ENCODE measurements at regions not wholly inside any gene's neighbourhood (a gene's known extent, or its start where the extent isn't known, plus 50 kb on each side); places are given as distances from the start of the nearest gene placed in this dataset.

- H3K36me3 Mint-ChIP-seq (ENCODE audit: insufficient read depth): peaks cover 3% of the 10 kb centered on the region
- DNase-seq (ENCODE audit: low spot score in 2 of 2): no peak
- ATAC-seq (replicated peaks; ENCODE audit: extremely low read depth, poor library complexity, severe bottlenecking): no peak
- H3K4me3 Mint-ChIP-seq: no peak overlapping the region
- H3K9me3 Mint-ChIP-seq: no peaks in the 10 kb centered on the region
- H3K4me1 Mint-ChIP-seq: peaks cover 15% of the 10 kb centered on the region
- H3K27me3 Mint-ChIP-seq: no peaks in the 10 kb centered on the region
- no peak overlapping the region for H3K27ac Mint-ChIP-seq (ENCODE audit: low read depth)
Observed at GRCh38 chr12:4134448-4135263, 138.9 kb upstream of the CCND2 start.

DNA sequence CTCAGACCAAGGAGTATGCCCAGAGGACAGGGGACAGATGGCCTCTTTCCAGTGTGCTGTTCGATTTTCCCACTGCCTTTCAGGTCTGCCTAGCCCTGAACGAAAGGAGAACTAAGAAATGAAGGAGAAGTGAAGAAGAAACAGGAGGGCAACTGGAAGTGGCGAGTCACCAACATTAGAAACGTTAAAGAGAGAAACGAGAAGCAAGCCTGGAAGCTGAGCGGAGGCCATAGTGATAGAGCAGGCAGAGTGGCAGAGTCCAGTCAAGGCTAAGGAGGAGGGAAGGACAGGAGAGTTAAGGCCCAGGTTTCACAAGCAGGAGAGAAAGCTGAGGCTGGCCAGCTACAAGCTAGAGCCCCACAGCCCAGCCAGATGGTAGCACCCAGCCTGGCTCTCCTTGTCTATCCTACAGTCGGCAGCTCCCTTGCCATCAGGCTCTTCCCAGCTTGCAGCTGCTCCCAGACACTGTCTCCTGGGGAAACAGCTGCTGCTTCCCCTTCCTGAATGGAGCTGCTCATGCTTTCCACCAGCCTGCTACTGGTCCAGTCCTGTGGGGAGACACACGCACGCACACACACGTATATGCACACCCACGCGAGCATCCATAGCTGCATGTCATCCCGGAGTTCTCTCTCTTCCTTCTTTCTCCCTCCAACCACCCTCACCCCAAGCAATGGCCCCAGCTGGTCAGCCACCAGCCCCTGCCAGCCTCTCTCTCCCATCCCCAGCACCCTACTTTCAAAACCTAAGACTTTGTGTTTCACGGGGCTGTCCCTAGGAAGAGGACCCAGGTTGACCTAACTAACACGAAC lies 139.7 kb upstream of the CCND2 start:
- peaks cover 15% of the 10 kb centered on the region for H3K4me1 Mint-ChIP-seq
- no peak overlapping the region for H3K4me3 Mint-ChIP-seq
- no peaks in the 10 kb centered on the region for H3K36me3 Mint-ChIP-seq (ENCODE audit: insufficient read depth)
- no peak for DNase-seq (ENCODE audit: low spot score in 2 of 2)
- ATAC-seq (replicated peaks; ENCODE audit: extremely low read depth, poor library complexity, severe bottlenecking): no peak
- H3K27me3 Mint-ChIP-seq: no peaks in the 10 kb centered on the region
- no peaks in the 10 kb centered on the region for H3K9me3 Mint-ChIP-seq
- no peak overlapping the region for H3K27ac Mint-ChIP-seq (ENCODE audit: low read depth)

DNA sequence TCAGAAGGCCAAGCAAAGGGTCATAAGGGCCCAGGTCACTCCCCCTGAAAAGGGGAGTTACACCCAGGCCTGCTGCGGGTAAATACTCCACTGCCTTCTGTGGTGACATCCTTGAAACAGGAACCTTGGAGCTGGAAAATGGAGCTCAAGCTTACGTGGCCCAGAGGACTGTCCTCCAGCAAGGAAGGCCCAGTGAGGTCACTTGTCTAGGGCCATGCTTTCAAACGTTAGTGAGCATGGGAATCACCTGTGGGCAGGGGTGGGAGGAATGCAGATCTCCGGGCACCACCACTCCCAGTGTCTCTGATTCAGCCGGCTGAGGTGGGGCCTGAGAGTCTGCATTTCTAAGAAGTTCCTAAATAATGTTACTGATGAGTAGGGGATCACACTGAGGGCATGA lies 140.5 kb upstream of the CCND2 start:
- ATAC-seq (replicated peaks; ENCODE audit: extremely low read depth, poor library complexity, severe bottlenecking): no peak
- DNase-seq (ENCODE audit: low spot score in 2 of 2): no peak
- H3K4me3 Mint-ChIP-seq: no peak overlapping the region
- no peaks in the 10 kb centered on the region for H3K27me3 Mint-ChIP-seq
- H3K9me3 Mint-ChIP-seq: no peaks in the 10 kb centered on the region
- H3K36me3 Mint-ChIP-seq (ENCODE audit: insufficient read depth): no peaks in the 10 kb centered on the region
- H3K27ac Mint-ChIP-seq (ENCODE audit: low read depth): no peak overlapping the region
- H3K4me1 Mint-ChIP-seq: peaks cover 15% of the 10 kb centered on the region

DNA sequence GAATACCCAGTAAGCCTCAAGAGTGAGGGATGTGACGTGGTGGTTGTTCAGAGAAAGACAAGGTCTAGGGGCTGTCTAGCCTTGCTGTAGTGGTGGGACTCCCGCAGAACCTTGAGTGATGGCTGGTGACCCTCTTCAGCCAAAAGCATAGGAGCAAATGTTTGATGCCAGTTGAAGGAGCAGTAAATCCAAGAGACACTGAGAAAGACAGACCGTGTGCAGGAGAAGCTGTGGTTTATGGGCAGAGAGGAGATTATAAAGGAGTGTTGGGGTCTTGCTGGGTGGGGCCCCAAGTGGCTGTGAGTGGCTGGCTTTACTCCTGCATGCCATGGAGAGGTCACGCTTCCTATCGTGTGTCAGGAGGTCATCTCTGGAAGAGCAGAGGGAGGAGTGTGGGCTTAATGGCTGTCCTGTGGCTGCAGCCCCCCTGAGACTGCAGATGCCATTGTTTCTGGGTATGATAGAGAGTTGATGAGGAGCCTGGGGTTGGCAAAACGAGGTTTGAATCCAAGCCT lies 152.0 kb upstream of the CCND2 start:
- Mint-ChIP-seq H3K4me1 (peaks cover 16% of the 10 kb centered on the region), H3K27ac (ENCODE audit: low read depth) (no peak overlapping the region)

GRCh38 chr12:4120316-4120917 lies 153.1 kb upstream of the CCND2 start:
- Mint-ChIP-seq H3K27me3 (peaks cover 29% of the 10 kb centered on the region), H3K9me3 (no peaks in the 10 kb centered on the region), H3K27ac (ENCODE audit: low read depth) (no peak overlapping the region), H3K4me1 (peaks cover 25% of the 10 kb centered on the region), H3K4me3 (no peak overlapping the region), H3K36me3 (ENCODE audit: insufficient read depth) (no peaks in the 10 kb centered on the region)
- DNase-seq (ENCODE audit: low spot score in 2 of 2): no peak
- ATAC-seq (replicated peaks; ENCODE audit: extremely low read depth, poor library complexity, severe bottlenecking): no peak

More for the DNA sequence above, 152.0 kb upstream of the CCND2 start:
- no peaks in the 10 kb centered on the region for H3K9me3 Mint-ChIP-seq
- H3K4me3 Mint-ChIP-seq: no peak overlapping the region
- no peak for ATAC-seq (replicated peaks; ENCODE audit: extremely low read depth, poor library complexity, severe bottlenecking)
- H3K27me3 Mint-ChIP-seq: peaks cover 21% of the 10 kb centered on the region
- H3K36me3 Mint-ChIP-seq (ENCODE audit: insufficient read depth): no peaks in the 10 kb centered on the region
- no peak for DNase-seq (ENCODE audit: low spot score in 2 of 2)

DNA sequence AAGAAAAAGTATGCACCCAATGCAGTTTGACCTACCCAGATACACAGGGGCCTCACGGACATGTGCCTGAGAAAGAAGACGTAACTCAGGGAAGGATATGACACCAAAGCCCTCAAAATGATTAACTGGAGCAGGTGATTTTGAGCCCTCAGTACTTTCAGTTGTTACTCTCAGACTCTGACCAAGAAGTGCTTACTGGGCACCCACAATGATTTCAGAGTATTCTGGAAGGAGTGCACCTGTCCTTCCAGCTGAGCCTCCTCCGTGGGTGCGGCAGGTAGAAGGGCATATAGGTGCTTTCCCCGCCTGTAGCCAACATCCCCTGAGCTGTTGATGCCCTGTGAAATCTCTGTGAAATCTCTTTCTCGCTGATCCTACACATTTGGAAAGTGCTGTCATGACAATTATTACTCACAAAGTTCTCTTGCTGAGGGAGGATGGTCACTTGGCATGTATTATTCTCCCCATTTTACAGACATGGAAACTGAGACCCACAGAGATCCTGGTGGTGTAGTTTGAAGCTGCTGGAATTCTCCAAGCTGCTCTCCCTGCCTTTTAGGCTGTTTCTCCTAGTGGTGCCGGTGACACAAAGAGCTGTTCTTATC lies 154.3 kb upstream of the CCND2 start:
- peaks cover 32% of the 10 kb centered on the region for H3K27me3 Mint-ChIP-seq
- peak overlapping the region; percentile 56 for H3K4me3 Mint-ChIP-seq
- peaks cover 34% of the 10 kb centered on the region for H3K4me1 Mint-ChIP-seq
- H3K27ac Mint-ChIP-seq (ENCODE audit: low read depth): peak overlapping the region; percentile 2
- DNase-seq (ENCODE audit: low spot score in 2 of 2) (no peak), ATAC-seq (replicated peaks; ENCODE audit: extremely low read depth, poor library complexity, severe bottlenecking) (no peak)
- no peaks in the 10 kb centered on the region for H3K9me3 Mint-ChIP-seq
- H3K36me3 Mint-ChIP-seq (ENCODE audit: insufficient read depth): no peaks in the 10 kb centered on the region

DNA sequence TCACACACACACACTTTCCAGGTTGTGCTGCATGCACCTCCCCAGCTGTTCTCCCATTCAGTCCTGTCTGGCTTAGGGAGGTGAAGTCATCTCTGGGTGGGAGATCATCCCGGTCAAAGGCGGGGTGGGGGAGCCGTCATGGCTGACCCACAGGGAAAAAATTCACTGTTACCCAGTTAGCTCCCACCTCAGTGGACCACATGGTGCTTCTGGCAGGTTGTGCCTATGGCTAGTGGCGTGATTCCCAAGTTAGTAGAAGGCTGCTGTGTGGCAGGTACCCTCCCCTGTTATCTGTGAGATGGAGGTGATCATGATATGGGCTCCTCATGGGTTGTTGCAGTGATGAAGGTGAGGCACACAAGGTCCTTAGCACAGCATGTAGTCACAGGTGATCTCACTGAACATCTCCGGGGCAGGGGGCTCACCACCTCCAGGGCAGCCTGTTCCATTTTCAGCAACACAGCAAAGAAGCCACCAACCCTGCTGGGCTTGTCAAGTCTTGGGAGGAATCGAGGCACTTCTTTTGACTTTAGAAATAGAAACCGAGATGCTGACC lies 154.9 kb upstream of the CCND2 start:
- Mint-ChIP-seq H3K4me1 (peaks cover 34% of the 10 kb centered on the region), H3K27ac (ENCODE audit: low read depth) (peak overlapping the region; percentile 2)

GRCh38 chr12:4118017-4118510 lies 155.5 kb upstream of the CCND2 start:
- H3K27me3 Mint-ChIP-seq: peaks cover 32% of the 10 kb centered on the region
- peaks cover 34% of the 10 kb centered on the region for H3K4me1 Mint-ChIP-seq
- peak; percentile 37 for ATAC-seq (replicated peaks; ENCODE audit: extremely low read depth, poor library complexity, severe bottlenecking)
- H3K27ac Mint-ChIP-seq (ENCODE audit: low read depth): peak overlapping the region; percentile 2
- DNase-seq (ENCODE audit: low spot score in 2 of 2): no peak
- H3K4me3 Mint-ChIP-seq: peak overlapping the region; percentile 56
- no peaks in the 10 kb centered on the region for H3K36me3 Mint-ChIP-seq (ENCODE audit: insufficient read depth)
- H3K9me3 Mint-ChIP-seq: no peaks in the 10 kb centered on the region

More for the DNA sequence above, 154.9 kb upstream of the CCND2 start:
- Mint-ChIP-seq H3K4me3 (peak overlapping the region; percentile 56), H3K36me3 (ENCODE audit: insufficient read depth) (no peaks in the 10 kb centered on the region), H3K27me3 (peaks cover 32% of the 10 kb centered on the region), H3K9me3 (no peaks in the 10 kb centered on the region)
- ATAC-seq (replicated peaks; ENCODE audit: extremely low read depth, poor library complexity, severe bottlenecking): no peak
- DNase-seq (ENCODE audit: low spot score in 2 of 2): no peak

DNA sequence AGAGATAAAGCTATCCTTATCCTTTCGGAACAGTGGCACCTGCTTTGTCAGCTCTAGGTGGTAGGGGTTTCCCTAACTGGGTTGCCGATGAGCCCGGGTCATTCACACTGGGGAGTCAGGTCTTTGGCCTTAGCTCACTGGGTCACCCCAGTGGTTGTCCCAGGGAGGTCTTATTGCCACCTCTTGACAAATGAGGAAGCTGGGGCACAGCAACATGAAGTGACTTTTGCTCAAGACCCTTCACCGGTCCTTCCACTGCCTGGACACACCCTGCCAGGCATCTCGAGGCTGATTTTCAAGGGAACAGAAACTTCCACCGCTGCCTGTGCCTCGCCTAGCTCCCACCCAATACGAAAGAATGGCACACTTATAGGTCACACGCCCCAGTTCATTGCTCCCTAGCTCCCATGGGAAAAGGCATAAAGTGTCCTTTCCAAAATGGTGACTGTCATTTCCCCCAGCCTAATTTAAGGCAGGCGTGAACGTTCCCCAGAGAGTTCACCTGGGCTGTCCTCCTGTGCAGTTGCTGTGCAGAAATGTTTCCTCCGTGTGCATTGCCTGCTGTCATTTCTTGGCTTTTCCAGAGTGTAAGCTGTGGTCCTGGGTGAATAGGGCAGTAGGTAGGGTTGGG lies 156.1 kb upstream of the CCND2 start:
- Mint-ChIP-seq H3K4me1 (peaks cover 34% of the 10 kb centered on the region), H3K9me3 (no peaks in the 10 kb centered on the region), H3K4me3 (peak overlapping the region; percentile 56), H3K27me3 (peaks cover 32% of the 10 kb centered on the region), H3K27ac (ENCODE audit: low read depth) (no peak overlapping the region), H3K36me3 (ENCODE audit: insufficient read depth) (no peaks in the 10 kb centered on the region)
- ATAC-seq (replicated peaks; ENCODE audit: extremely low read depth, poor library complexity, severe bottlenecking): no peak
- no peak for DNase-seq (ENCODE audit: low spot score in 2 of 2)

DNA sequence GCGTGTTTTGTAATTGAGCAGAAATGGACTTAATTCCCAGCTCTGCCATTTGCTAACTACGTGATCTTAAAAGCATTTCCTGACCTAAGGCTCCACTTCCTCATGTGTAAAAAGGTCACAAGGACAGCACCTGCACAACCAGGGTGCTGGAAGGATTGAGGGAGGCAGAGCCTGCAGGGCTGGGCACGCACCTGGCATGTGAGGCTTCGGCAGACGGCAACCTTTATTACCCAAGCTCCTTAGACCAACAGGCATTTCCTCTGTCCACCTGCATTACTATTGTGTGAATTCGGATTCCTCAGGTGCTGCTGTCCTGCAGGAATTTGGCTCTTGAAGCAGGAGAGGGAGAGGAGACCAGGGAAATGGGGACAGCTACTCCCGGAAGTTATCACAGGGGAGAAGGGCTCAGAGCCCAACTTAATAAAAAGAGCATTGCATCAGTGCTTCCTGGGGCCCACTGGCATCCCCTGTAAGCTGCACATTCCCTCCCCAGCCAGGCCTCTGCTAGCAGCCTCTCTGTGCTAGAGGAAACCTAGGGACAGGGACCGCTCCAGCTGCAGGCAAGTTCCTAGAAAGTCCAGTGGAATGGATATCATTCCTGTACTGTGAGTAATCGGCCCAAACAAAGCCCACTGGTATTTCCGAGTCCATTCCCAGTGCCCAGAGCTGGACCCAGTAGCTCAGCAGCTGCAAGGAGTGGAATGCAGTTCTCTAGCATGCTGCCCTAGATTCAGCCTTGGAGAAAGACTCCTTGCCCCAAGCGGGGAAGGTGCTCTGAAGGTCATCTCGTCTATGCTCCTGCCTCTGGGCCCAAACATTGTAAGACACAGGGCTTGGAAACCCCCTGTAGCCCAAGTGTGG lies 157.1 kb upstream of the CCND2 start:
- no peaks in the 10 kb centered on the region for H3K9me3 Mint-ChIP-seq
- ATAC-seq (replicated peaks; ENCODE audit: extremely low read depth, poor library complexity, severe bottlenecking) (no peak), DNase-seq (ENCODE audit: low spot score in 2 of 2) (no peak)
- H3K27ac Mint-ChIP-seq (ENCODE audit: low read depth): no peak overlapping the region
- no peaks in the 10 kb centered on the region for H3K36me3 Mint-ChIP-seq (ENCODE audit: insufficient read depth)
- peaks cover 34% of the 10 kb centered on the region for H3K4me1 Mint-ChIP-seq
- no peak overlapping the region for H3K4me3 Mint-ChIP-seq
- peaks cover 25% of the 10 kb centered on the region for H3K27me3 Mint-ChIP-seq

- Mint-ChIP-seq H3K4me1 (peaks cover 34% of the 10 kb centered on the region), H3K27ac (ENCODE audit: low read depth) (no peak overlapping the region), H3K36me3 (ENCODE audit: insufficient read depth) (no peaks in the 10 kb centered on the region), H3K4me3 (peak overlapping the region; percentile 44), H3K9me3 (no peaks in the 10 kb centered on the region), H3K27me3 (peaks cover 18% of the 10 kb centered on the region)
- DNase-seq (ENCODE audit: low spot score in 2 of 2): no peak
- no peak for ATAC-seq (replicated peaks; ENCODE audit: extremely low read depth, poor library complexity, severe bottlenecking)
Observed at GRCh38 chr12:4115570-4115969, 158.0 kb upstream of the CCND2 start.

Data from central memory CD8-positive, alpha-beta T cell (primary cell).